HEK293T (cell line): ENCODE measurements at regions not wholly inside any gene's neighbourhood (a gene's known extent, or its start where the extent isn't known, plus 50 kb on each side); places are given as distances from the start of the nearest gene placed in this dataset.

Experiments
- BHLHE40 ChIP-seq: fragments of 450-650 bp; IDR thresholded peaks from 2 replicates; pipeline ENCODE4 v1.6.1; 2016; ENCODE audit warnings: mild to moderate bottlenecking, moderate library complexity, borderline replicate concordance
- HDGF ChIP-seq: fragments of 450-650 bp; IDR thresholded peaks from 2 replicates; pipeline ENCODE4 v1.6.1; 2017; ENCODE audit warnings: antibody characterized with exemption, borderline replicate concordance
- TF ChIP-seq, protein P1 (sequence below): fragments of 450-650 bp; IDR thresholded peaks from 2 replicates; pipeline ENCODE4 v1.6.1; 2016

DNA sequence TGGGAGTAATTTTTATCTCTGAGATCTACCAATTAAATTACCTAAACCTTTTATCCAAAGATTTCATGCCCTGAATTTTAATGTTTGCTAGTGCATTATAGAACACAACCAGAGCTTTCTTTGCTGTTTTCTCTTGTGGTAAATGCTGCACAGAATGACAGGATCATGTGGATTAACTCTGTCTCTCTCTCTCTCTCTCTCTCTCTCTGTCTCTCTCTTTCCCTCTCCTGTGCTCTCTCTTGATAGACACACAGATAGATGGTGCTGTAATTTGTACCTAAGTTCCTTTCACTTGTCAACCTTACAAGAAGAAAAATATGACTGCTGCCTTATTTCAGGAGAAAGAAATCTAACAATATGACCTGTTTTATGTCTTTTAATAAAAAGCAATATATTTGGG lies 211.2 kb upstream of the WDFY3 start:
- TF ChIP-seq, protein P1, sequence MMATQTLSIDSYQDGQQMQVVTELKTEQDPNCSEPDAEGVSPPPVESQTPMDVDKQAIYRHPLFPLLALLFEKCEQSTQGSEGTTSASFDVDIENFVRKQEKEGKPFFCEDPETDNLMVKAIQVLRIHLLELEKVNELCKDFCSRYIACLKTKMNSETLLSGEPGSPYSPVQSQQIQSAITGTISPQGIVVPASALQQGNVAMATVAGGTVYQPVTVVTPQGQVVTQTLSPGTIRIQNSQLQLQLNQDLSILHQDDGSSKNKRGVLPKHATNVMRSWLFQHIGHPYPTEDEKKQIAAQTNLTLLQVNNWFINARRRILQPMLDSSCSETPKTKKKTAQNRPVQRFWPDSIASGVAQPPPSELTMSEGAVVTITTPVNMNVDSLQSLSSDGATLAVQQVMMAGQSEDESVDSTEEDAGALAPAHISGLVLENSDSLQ: no peak
- TF ChIP-seq BHLHE40 (no peak), HDGF (no peak)
